HG03108 (cell line): ENCODE measurements at regions not wholly inside any gene's neighbourhood (a gene's known extent, or its start where the extent isn't known, plus 50 kb on each side); places are given as distances from the start of the nearest gene placed in this dataset.

Source experiments
- ATAC-seq: cut with Tn5 transposase; IDR thresholded peaks from one replicate; pipeline ENCODE4 v1.9.1; 2021; ENCODE audit warnings: moderate library complexity; ENCODE audit not compliant: unreplicated experiment

GRCh38 chr13:67763984-67764383 is 533.8 kb upstream of the PCDH9 start:
- no peak for ATAC-seq

- no peak for ATAC-seq
These were observed 533.2 kb upstream of the PCDH9 start for GRCh38 chr13:67763384-67763783.

DNA sequence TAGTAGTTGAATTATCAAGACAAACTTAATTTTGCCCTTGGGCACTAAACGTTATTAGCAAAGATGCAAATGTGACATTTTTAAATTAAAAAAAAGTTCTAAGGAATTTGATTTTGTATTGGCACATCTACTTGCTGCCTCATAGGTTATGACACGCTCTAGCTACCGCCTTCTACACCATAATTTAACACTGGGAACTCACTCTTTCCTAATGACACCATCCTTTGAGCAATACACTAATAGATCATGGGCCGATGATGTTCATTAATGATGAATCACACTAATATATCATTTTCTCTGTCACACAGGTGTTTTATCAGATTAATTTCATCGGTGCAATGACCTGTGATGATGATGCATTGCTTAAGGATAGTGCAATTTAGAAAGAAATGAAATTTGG is 528.8 kb upstream of the PCDH9 start:
- no peak for ATAC-seq

DNA sequence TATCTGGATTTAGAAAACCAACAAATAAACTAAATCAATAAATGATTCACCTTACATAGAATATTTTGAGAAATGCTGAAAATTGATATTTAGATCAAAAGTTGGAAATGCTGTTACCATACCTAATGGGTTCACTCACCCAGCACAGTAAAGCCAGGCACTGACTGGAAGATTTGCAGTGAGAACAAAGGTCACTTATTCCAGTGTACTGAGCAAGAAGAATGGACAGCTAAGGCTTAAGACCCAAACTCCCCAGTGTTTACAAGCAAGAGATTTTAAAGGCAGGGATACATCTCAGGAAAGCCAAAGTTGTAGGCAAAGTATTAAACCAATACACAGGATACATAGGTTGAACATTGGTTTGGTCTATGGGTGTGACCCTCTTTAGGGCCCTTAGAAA is 523.9 kb upstream of the PCDH9 start:
- ATAC-seq = no peak

DNA sequence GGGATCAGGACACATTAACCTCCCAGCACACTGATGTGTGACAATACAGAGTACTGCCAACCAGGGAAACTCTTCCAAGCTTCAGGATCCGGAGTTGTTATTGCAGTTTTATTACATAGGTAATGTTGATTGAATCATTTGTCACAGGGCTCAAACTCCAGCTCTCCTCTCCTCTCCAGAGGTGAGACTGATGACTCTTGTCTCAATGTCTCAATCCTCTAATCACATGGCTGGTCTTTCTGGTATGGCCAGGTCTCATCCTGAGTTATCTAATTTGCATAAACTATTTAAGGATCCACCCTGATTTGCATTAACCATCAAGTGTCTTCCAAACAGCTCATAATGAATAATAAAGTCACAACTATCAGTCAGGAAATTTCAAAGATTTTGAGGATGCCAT is 522.6 kb upstream of the PCDH9 start:
- ATAC-seq = no peak

DNA sequence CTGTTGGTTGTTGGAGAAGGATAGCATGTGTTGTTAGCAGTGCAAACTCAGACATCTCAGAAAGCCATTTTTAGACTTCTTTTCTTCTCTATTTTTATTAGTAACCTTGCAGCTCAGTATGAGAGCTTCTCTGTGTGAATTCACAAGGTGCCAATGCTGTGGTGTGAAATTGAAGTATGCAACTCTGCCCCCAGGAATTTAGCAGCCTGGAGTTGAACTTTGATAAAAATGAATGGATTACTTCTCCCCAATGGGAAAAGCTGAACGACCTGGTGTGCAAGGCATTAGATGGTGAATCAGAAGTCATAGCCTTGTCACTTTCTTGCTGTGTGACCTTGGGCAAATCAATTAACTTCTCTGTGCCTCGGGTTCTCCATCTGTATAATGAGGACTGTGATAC is 512.3 kb upstream of the PCDH9 start:
- no peak for ATAC-seq

- ATAC-seq = no peak
These were observed 510.9 kb upstream of the PCDH9 start for GRCh38 chr13:67740871-67741535.

DNA sequence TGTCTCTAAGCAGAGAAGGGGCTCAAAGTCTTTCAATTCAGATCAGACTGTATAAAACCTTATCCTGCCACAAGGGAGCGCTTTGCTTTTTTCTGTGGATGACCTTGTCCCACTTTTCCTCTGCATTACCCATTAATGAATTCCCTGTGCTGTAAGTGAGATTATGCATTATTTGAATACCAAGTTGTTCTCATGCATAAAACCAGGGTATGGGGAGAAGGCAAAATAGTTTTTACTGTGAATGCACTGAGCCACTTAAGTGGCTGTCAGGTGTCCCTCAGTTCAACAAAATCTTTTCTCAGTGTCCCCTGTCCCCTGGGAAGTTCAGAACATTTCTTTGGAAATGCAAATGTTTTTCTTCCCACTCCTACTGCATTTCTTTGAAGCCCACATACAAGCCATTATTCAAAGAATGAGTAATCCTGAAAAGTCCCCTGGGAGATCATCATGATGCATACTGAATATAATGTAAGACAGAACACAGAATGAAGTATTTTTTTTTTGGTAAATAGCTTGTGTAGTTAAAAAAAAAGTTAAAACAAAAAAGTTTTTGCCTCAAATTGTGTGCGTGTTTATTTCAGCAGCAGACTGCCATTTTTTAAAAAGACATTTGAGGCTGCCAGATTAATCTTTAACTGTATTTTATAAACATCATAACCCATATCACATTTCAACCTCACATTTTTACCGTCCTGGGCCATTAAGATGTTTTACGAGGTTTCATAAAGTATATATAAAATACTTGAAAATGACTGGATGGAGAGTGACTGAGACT is 506.7 kb upstream of the PCDH9 start:
- ATAC-seq = no peak

- no peak for ATAC-seq
These were observed 505.5 kb upstream of the PCDH9 start for GRCh38 chr13:67735651-67736050.

GRCh38 chr13:67726979-67727378 is 496.8 kb upstream of the PCDH9 start:
- ATAC-seq = no peak

GRCh38 chr13:67725999-67726398 is 495.9 kb upstream of the PCDH9 start:
- no peak for ATAC-seq

GRCh38 chr13:67713571-67713970 is 483.4 kb upstream of the PCDH9 start:
- ATAC-seq = no peak

GRCh38 chr13:67696775-67697174 is 466.6 kb upstream of the PCDH9 start:
- no peak for ATAC-seq

GRCh38 chr13:67664502-67664901 is 434.4 kb upstream of the PCDH9 start:
- ATAC-seq = no peak

- ATAC-seq = no peak
These were observed 432.9 kb upstream of the PCDH9 start for GRCh38 chr13:67662997-67663396.

DNA sequence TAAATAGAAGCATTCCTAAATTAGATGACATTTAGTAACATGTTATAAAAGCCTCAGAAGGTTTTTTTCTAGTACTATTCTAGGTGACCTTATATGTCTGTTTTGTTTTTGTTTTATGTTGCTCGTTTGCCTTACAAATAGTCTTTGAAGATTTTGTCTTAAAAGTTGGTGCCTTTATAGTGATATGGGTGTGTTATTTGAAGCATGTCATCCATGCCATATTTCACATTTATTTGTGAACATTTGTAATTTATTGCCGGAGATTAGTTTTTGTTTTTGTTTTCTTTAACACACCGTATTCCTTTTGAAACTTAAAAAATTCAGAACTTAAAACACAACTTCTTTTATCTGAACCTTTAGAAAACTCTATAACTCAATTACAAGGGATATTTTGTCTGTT is 422.8 kb upstream of the PCDH9 start:
- no peak for ATAC-seq

- ATAC-seq = no peak
These were observed 421.9 kb upstream of the PCDH9 start for GRCh38 chr13:67651908-67652465.

- no peak for ATAC-seq
These were observed 420.3 kb upstream of the PCDH9 start for GRCh38 chr13:67650471-67650870.

GRCh38 chr13:67645874-67646467 is 415.8 kb upstream of the PCDH9 start:
- no peak for ATAC-seq

GRCh38 chr13:67643516-67644055 is 413.4 kb upstream of the PCDH9 start:
- no peak for ATAC-seq

- ATAC-seq = no peak
These were observed 412.5 kb upstream of the PCDH9 start for GRCh38 chr13:67642657-67643056.

DNA sequence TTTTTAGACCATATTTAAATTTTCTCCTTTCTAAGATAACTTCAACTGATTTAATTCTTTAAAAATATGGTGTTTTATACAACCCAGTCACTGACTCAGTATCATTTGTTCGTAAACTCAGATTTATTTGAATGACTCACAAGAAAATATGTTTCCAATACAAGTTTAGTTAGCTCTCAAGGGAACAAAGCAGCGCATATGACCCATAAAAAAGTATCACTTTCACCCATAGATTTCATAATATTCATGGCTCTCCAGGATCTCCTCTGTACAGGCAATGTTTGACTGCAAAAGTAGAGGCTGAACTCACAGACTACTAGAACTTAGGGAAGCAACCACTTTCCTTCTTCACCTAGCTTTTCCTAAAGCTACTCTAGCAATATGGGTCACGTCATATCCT is 405.6 kb upstream of the PCDH9 start:
- ATAC-seq = no peak
